B cell (primary cell): ENCODE measurements at regions not wholly inside any gene's neighbourhood (a gene's known extent, or its start where the extent isn't known, plus 50 kb on each side); places are given as distances from the start of the nearest gene placed in this dataset.

Experiments used
- ATAC-seq: fragments of 200-7000 bp; cut with Tn5 transposase; one replicate; pipeline ENCODE4 v1.10.0; 2021; ENCODE audit warnings: low read depth, mild to moderate bottlenecking, moderate number of reproducible peaks, moderate library complexity
- CTCF ChIA-PET: fragments of 350-600 bp; sonication (Branson Sonifier 250); formaldehyde crosslinking; loops from one replicate; lab custom pipeline; 2021; ENCODE audit warnings: antibody characterized with exemption, inconsistent platforms; lab: Charles Lee
- POLR2A ChIA-PET: fragments of 350-600 bp; sonication (Branson Sonifier 250); formaldehyde crosslinking; loops from one replicate; lab custom pipeline; 2021; ENCODE audit warnings: antibody characterized with exemption; lab: Charles Lee
- DNase-seq: peaks from one replicate; pipeline ENCODE4 v3.0.0; 2013
- H2AFZ ChIP-seq: 2 replicates; pipeline ENCODE4 v1.6.1; 2012; ENCODE audit warnings: mild to moderate bottlenecking, low read depth, low read length; ENCODE audit not compliant: insufficient read depth, poor library complexity, severe bottlenecking
- H3K27ac ChIP-seq, 2 donors: 1 replicate in 1 of 2; 2 replicates in 1 of 2; pipeline ENCODE4 v1.5.1; 2012 to 2013; ENCODE audit warnings: low read length in 2 of 2, mild to moderate bottlenecking in 2 of 2, moderate library complexity in 1 of 2
- H3K27me3 ChIP-seq, 4 experiments: fragments of 200-600 bp in 1 of 4; sonication (generic) in 1 of 4; replicated peaks in 1 of 4; 1 replicate in 2 of 4; 2 replicates in 2 of 4; pipeline versions ENCODE4 v1.6.1 to v1.7.0; 2013 to 2016; ENCODE audit warnings: low read length in 3 of 4, mild to moderate bottlenecking in 2 of 4, mixed read lengths in 1 of 4, moderate library complexity in 1 of 4; ENCODE audit not compliant: insufficient read depth in 4 of 4, control insufficient read depth in 3 of 4; ENCODE audit errors: control extremely low read depth in 1 of 4
- H3K36me3 ChIP-seq, 2 experiments: replicated peaks in 1 of 2; 1 replicate in 1 of 2; 2 replicates in 1 of 2; pipeline versions ENCODE4 v1.6.1 to v1.7.1; 2013; ENCODE audit warnings: low read length in 1 of 2; ENCODE audit not compliant: insufficient read depth in 2 of 2, control insufficient read depth in 1 of 2; ENCODE audit errors: control extremely low read depth in 1 of 2, extremely low read depth in 1 of 2
- H3K4me1 ChIP-seq, 2 donors: fragments of 200-600 bp in 1 of 2; sonication (generic) in 1 of 2; 1 replicate in 1 of 2; 2 replicates in 1 of 2; pipeline versions ENCODE4 v1.5.1 to v1.6.1; 2013 to 2017; ENCODE audit warnings: low read length in 2 of 2; ENCODE audit not compliant: control insufficient read depth in 2 of 2, insufficient read depth in 2 of 2
- H3K4me2 ChIP-seq: replicated peaks from 2 replicates; pipeline ENCODE3; 2012; ENCODE audit warnings: mild to moderate bottlenecking, low read depth, low read length; ENCODE audit not compliant: poor library complexity, severe bottlenecking
- H3K4me3 ChIP-seq, 5 experiments: fragments of 200-600 bp in 1 of 5; sonication (generic) in 1 of 5; 1 replicate in 3 of 5; 2 replicates in 2 of 5; pipeline versions ENCODE4 v1.5.1 to v1.7.0; 2011 to 2016; ENCODE audit warnings: low read length in 4 of 5, mild to moderate bottlenecking in 4 of 5, low read depth in 2 of 5, control low read depth in 1 of 5, moderate library complexity in 1 of 5; ENCODE audit not compliant: insufficient read depth in 1 of 5; ENCODE audit errors: control extremely low read depth in 1 of 5, extremely low read depth in 1 of 5
- H3K79me2 ChIP-seq: fragments of 200-600 bp; sonication (generic); one replicate; pipeline ENCODE4 v1.6.0; 2016; ENCODE audit warnings: low read length; ENCODE audit not compliant: control insufficient read depth, insufficient read depth
- H3K9ac ChIP-seq: fragments of 200-600 bp; sonication (generic); 2 replicates; pipeline ENCODE4 v1.6.1; 2017; ENCODE audit warnings: mild to moderate bottlenecking, low read length, moderate library complexity
- H3K9me3 ChIP-seq, 3 donors: one replicate each; pipeline versions ENCODE4 v1.6.1 to v1.7.1; 2013; ENCODE audit warnings: low read length in 2 of 3; ENCODE audit not compliant: control insufficient read depth in 2 of 3, insufficient read depth in 1 of 3; ENCODE audit errors: control extremely low read depth in 1 of 3
- H4K20me1 ChIP-seq: 2 replicates; pipeline ENCODE4 v1.6.0; 2012; ENCODE audit warnings: mild to moderate bottlenecking, low read length; ENCODE audit not compliant: insufficient read depth, control insufficient read depth, poor library complexity, severe bottlenecking
- H3K27ac Mint-ChIP-seq: one replicate; pipeline ENCODE4 v1.8.0; 2021; ENCODE audit warnings: mixed read lengths
- H3K27me3 Mint-ChIP-seq: one replicate; pipeline ENCODE4 v1.8.0; 2021; ENCODE audit warnings: mixed read lengths
- H3K4me1 Mint-ChIP-seq: one replicate; pipeline ENCODE4 v1.8.0; 2021; ENCODE audit warnings: mixed read lengths
- H3K4me3 Mint-ChIP-seq: one replicate; pipeline ENCODE4 v1.8.0; 2021; ENCODE audit warnings: mixed read lengths
- H3K9me3 Mint-ChIP-seq: one replicate; pipeline ENCODE4 v1.8.0; 2022; ENCODE audit warnings: mixed read lengths; ENCODE audit not compliant: insufficient read depth
- CTCF ChIP-seq: fragments of 200-600 bp; IDR thresholded peaks from one replicate; pipeline ENCODE4 v1.8.0; 2022; ENCODE audit warnings: antibody characterized with exemption, mild to moderate bottlenecking
- EZH2 ChIP-seq: IDR thresholded peaks from 2 replicates; pipeline ENCODE4 v1.6.1; 2012; ENCODE audit warnings: borderline replicate concordance, low read depth, mild to moderate bottlenecking, moderate library complexity, low read length; ENCODE audit not compliant: insufficient read depth, poor library complexity, severe bottlenecking
- WGBS: methylation state at CpG from one replicate; pipeline ENCODE4 v1.1.5; 2013; ENCODE audit warnings: missing lambda C conversion rate; ENCODE audit not compliant: insufficient coverage; 5-methylcytosine and 5-hydroxymethylcytosine counted together
- intact Hi-C: fragments of 100-400 bp; cut with micrococcal nuclease; formaldehyde crosslinking; loops from one replicate; pipeline ENCODE4 v1.10.0; 2022

GRCh38 chr7:38002689-38003088, 82.2 kb downstream of the EPDR1 start:
- Mint-ChIP-seq H3K27me3 (peaks cover 9% of the 10 kb centered on the region), H3K9me3 (no peaks in the 10 kb centered on the region), H3K4me1 (no peaks in the 10 kb centered on the region), H3K4me3 (no peak overlapping the region), H3K27ac (no peak overlapping the region)
- no peaks in the 10 kb centered on the region for H3K79me2 ChIP-seq
- 64% methylated on average over 2 of the region's 3 CpGs for WGBS
- ATAC-seq, result no peak
- H3K9me3 ChIP-seq, result no peaks in the 10 kb centered on the region
- H3K4me1 ChIP-seq, result no peaks in the 10 kb centered on the region
- intact Hi-C loops, result no loop called here
- H3K27me3 ChIP-seq, result no peaks in the 10 kb centered on the region
- H3K9ac ChIP-seq, result no peak overlapping the region
- no peak overlapping the region for H3K4me3 ChIP-seq
- no peak overlapping the region for H3K4me2 ChIP-seq
- no peaks in the 10 kb centered on the region for H3K36me3 ChIP-seq
- POLR2A ChIA-PET, result no interaction called here
- no peak for DNase-seq
- no peak overlapping the region for H2AFZ ChIP-seq
- CTCF ChIA-PET, result no interaction called here
- no peak overlapping the region for H3K27ac ChIP-seq
- no peaks in the 10 kb centered on the region for H4K20me1 ChIP-seq
- TF ChIP-seq EZH2 (no peak), CTCF (no peak)

GRCh38 chr7:38006559-38006958, 86.1 kb downstream of the EPDR1 start:
- no peaks in the 10 kb centered on the region for H3K36me3 ChIP-seq
- intact Hi-C loops, result no loop called here
- no peaks in the 10 kb centered on the region for H3K79me2 ChIP-seq
- H3K9me3 ChIP-seq, result peaks cover 0 to 3% (median 1%) of the 10 kb centered on the region in 3 donors
- Mint-ChIP-seq H3K4me1 (no peaks in the 10 kb centered on the region), H3K27me3 (peaks cover 9% of the 10 kb centered on the region), H3K4me3 (no peak overlapping the region), H3K9me3 (peaks cover 9% of the 10 kb centered on the region), H3K27ac (no peak overlapping the region)
- no peaks in the 10 kb centered on the region for H3K4me1 ChIP-seq
- no peaks in the 10 kb centered on the region for H3K27me3 ChIP-seq
- WGBS, result 100% methylated on average over 1 of the region's 2 CpGs
- no peak overlapping the region for H3K9ac ChIP-seq
- no peak for ATAC-seq
- H3K4me3 ChIP-seq, result no peak overlapping the region
- no peak for TF ChIP-seq EZH2
- no peak for TF ChIP-seq CTCF
- CTCF ChIA-PET, result no interaction called here
- no peak for DNase-seq
- H3K27ac ChIP-seq, result no peak overlapping the region
- H2AFZ ChIP-seq, result no peak overlapping the region
- POLR2A ChIA-PET, result no interaction called here
- no peak overlapping the region for H3K4me2 ChIP-seq
- no peaks in the 10 kb centered on the region for H4K20me1 ChIP-seq
